HepG2 (cell line): ENCODE measurements at regions not wholly inside any gene's neighbourhood (a gene's known extent, or its start where the extent isn't known, plus 50 kb on each side); places are given as distances from the start of the nearest gene placed in this dataset.

ENCODE experiments used
- ATAC-seq: fragments of 200-7000 bp; cut with Tn5 transposase; 3 replicates; pipeline ENCODE4 v1.9.1; 2020; ENCODE audit warnings: mild to moderate bottlenecking, moderate library complexity
- BruUV-seq: library from RNA; stranded (reverse); fragments of 400-500 nt; replicated peaks from 2 replicates; lab custom pipeline; 2021; lab: Mats Ljungman, UMichigan
- CTCF ChIA-PET: fragments of 300-600 bp; formaldehyde crosslinking; extraction: SDS; loops from one replicate; lab custom pipeline; 2021; ENCODE audit warnings: low total read pairs, inconsistent platforms, low intra/inter-chr PET ratio; lab: Yijun Ruan, JAX
- POLR2A ChIA-PET: fragments of 350-600 bp; sonication (Branson Sonifier 250); formaldehyde crosslinking; loops from one replicate; lab custom pipeline; 2020; ENCODE audit warnings: antibody characterized with exemption, inconsistent platforms; lab: Yijun Ruan, JAX
- DNase-seq: peaks from one replicate; pipeline ENCODE4 v3.0.0-alpha.2; 2015; ENCODE audit warnings: low spot score
- FAIRE-seq: peaks from 3 replicates; lab custom pipeline; 2011; peaks lifted over from hg19 to GRCh38; lab: Jason Lieb, UNC
- H2AFZ ChIP-seq: one replicate; pipeline ENCODE4 v1.6.1; 2011; ENCODE audit warnings: low read length, inconsistent platforms
- H3K27ac ChIP-seq: fragments of 300-600 bp; 3 replicates; pipeline ENCODE4 v1.8.0; 2011; ENCODE audit warnings: mixed run types, mild to moderate bottlenecking, mixed read lengths, low read length, inconsistent platforms; ENCODE audit not compliant: insufficient read depth; ENCODE audit errors: extremely low read length
- H3K27me3 ChIP-seq, 2 experiments: fragments of 200-600 bp in 1 of 2; 2 replicates in 1 of 2; 3 replicates in 1 of 2; pipeline versions ENCODE4 v1.6.0 to v1.8.0; 2011; ENCODE audit warnings: low read length in 2 of 2, mild to moderate bottlenecking in 2 of 2, moderate library complexity in 2 of 2, inconsistent platforms in 1 of 2; ENCODE audit not compliant: insufficient read depth in 2 of 2, control insufficient read depth in 1 of 2
- H3K36me3 ChIP-seq, 2 experiments: fragments of 200-600 bp in 1 of 2; replicated peaks in 1 of 2; 2 replicates in 1 of 2; 3 replicates in 1 of 2; pipeline versions ENCODE4 v1.5.1 to v1.8.0; 2011; ENCODE audit warnings: low read length in 2 of 2, inconsistent platforms in 1 of 2; ENCODE audit not compliant: insufficient read depth in 2 of 2, control insufficient read depth in 1 of 2
- H3K4me1 ChIP-seq: 2 replicates; pipeline ENCODE4 v1.5.1; 2012; ENCODE audit warnings: low read length, inconsistent platforms; ENCODE audit not compliant: insufficient read depth
- H3K4me2 ChIP-seq: 2 replicates; pipeline ENCODE4 v1.6.0; 2011; ENCODE audit warnings: low read depth, low read length, inconsistent platforms
- H3K4me3 ChIP-seq, 3 experiments: fragments of 200-600 bp in 1 of 3; sonication (generic), shearing (Covaris generic) in 1 of 3; replicated peaks in 1 of 3; 2 replicates each; pipeline ENCODE4 v1.5.1; 2011 to 2016; ENCODE audit warnings: low read length in 3 of 3, inconsistent platforms in 2 of 3, low read depth in 2 of 3, mild to moderate bottlenecking in 2 of 3, control low read depth in 1 of 3, mixed read lengths in 1 of 3; ENCODE audit not compliant: insufficient read depth in 1 of 3
- H3K79me2 ChIP-seq: one replicate; pipeline ENCODE4 v1.6.1; 2011; ENCODE audit warnings: low read length, inconsistent platforms; ENCODE audit not compliant: insufficient read depth
- H3K9ac ChIP-seq: 2 replicates; pipeline ENCODE4 v1.6.0; 2011; ENCODE audit warnings: mild to moderate bottlenecking, low read depth, low read length, inconsistent platforms; ENCODE audit not compliant: insufficient read depth
- H3K9me3 ChIP-seq: 2 replicates; pipeline ENCODE4 v1.5.1; 2012; ENCODE audit warnings: mild to moderate bottlenecking, low read length
- H4K20me1 ChIP-seq: 2 replicates; pipeline ENCODE4 v1.6.0; 2011; ENCODE audit warnings: inconsistent platforms, mild to moderate bottlenecking, low read length, moderate library complexity; ENCODE audit not compliant: insufficient read depth
- E2F1 ChIP-seq: sonication (generic); formaldehyde crosslinking; IDR thresholded peaks from 2 replicates; pipeline ENCODE4 v1.5.0; 2020; ENCODE audit warnings: missing genetic modification reagents
- FOXK1 ChIP-seq: sonication (generic); formaldehyde crosslinking; IDR thresholded peaks from 2 replicates; pipeline ENCODE4 v1.4.0; 2020; ENCODE audit warnings: low read depth, missing genetic modification reagents, borderline replicate concordance
- GPN1 ChIP-seq: sonication (generic); formaldehyde crosslinking; IDR thresholded peaks from 2 replicates; pipeline ENCODE4 v1.5.1; 2020; ENCODE audit warnings: missing genetic modification reagents, borderline replicate concordance
- MXI1 ChIP-seq: IDR thresholded peaks from 3 replicates; pipeline ENCODE4 v1.6.1; 2012; ENCODE audit warnings: low read depth, low read length, inconsistent platforms, borderline replicate concordance
- NFATC3 ChIP-seq: sonication (generic); formaldehyde crosslinking; IDR thresholded peaks from 2 replicates; pipeline ENCODE4 v1.5.1; 2020; ENCODE audit warnings: mild to moderate bottlenecking, missing genetic modification reagents
- NFYB ChIP-seq: sonication (generic); formaldehyde crosslinking; IDR thresholded peaks from 2 replicates; pipeline ENCODE4 v1.4.0; 2020; ENCODE audit warnings: missing genetic modification reagents
- NFYC ChIP-seq: IDR thresholded peaks from 2 replicates; pipeline ENCODE4 v1.6.1; 2016; ENCODE audit warnings: missing genetic modification reagents, missing compliant biosample characterization
- RAD21 ChIP-seq: fragments of 450-650 bp; formaldehyde crosslinking; IDR thresholded peaks from 2 replicates; pipeline ENCODE4 v1.5.0; 2020; ENCODE audit warnings: mild to moderate bottlenecking
- REPIN1 ChIP-seq: sonication (generic); formaldehyde crosslinking; IDR thresholded peaks from 2 replicates; pipeline ENCODE4 v1.8.0; 2022; ENCODE audit warnings: missing genetic modification reagents, low read depth, mild to moderate bottlenecking, borderline replicate concordance
- TERF1 ChIP-seq: sonication (generic); formaldehyde crosslinking; IDR thresholded peaks from 2 replicates; pipeline ENCODE4 v1.8.0; 2022; ENCODE audit warnings: mild to moderate bottlenecking, missing genetic modification reagents, moderate library complexity
- ZBTB33 ChIP-seq: sonication (generic); formaldehyde crosslinking; IDR thresholded peaks from 2 replicates; pipeline ENCODE4 v1.4.0; 2020; ENCODE audit warnings: missing genetic modification reagents
- ZNF160 ChIP-seq: sonication (generic); formaldehyde crosslinking; IDR thresholded peaks from 2 replicates; pipeline ENCODE4 v1.8.0; 2022; ENCODE audit warnings: mild to moderate bottlenecking, inconsistent platforms, missing genetic modification reagents
- ZNF260 ChIP-seq: sonication (generic); formaldehyde crosslinking; IDR thresholded peaks from 2 replicates; pipeline ENCODE4 v1.4.0; 2020; ENCODE audit warnings: missing genetic modification reagents, low read depth, mild to moderate bottlenecking, borderline replicate concordance
- ZNF781 ChIP-seq: sonication (generic); formaldehyde crosslinking; IDR thresholded peaks from 2 replicates; pipeline ENCODE4 v1.5.1; 2020; ENCODE audit warnings: borderline replicate concordance, mild to moderate bottlenecking, missing genetic modification reagents; ENCODE audit errors: not compliant biosample characterization
- ZNF841 ChIP-seq: sonication (generic); formaldehyde crosslinking; IDR thresholded peaks from 2 replicates; pipeline ENCODE4 v1.8.1; 2023; ENCODE audit warnings: missing genetic modification reagents, borderline replicate concordance
- ZSCAN25 ChIP-seq: sonication (generic); formaldehyde crosslinking; IDR thresholded peaks from 2 replicates; pipeline ENCODE4 v1.8.0; 2022; ENCODE audit warnings: mild to moderate bottlenecking, missing genetic modification reagents
- WGBS: methylation state at CpG from one replicate; pipeline ENCODE4 v1.1.6; 2017; ENCODE audit warnings: low lambda C conversion rate; 5-methylcytosine and 5-hydroxymethylcytosine counted together
- in situ Hi-C: cut with HindIII; loops from 2 replicates; pipeline ENCODE4 v1.10.0; 2017; ENCODE audit warnings: low pct_unique_long_range_greater_than_20kb; ENCODE audit not compliant: extremely low pct_ligation_motif_present
- intact Hi-C: fragments of 100-400 bp; cut with micrococcal nuclease; formaldehyde crosslinking; loops from one replicate; pipeline ENCODE4 v1.10.0; 2022; ENCODE audit not compliant: unreplicated experiment
- TF ChIP-seq, protein P1 (sequence below): sonication (generic); formaldehyde crosslinking; IDR thresholded peaks from 2 replicates; pipeline ENCODE4 v1.5.0; 2020; ENCODE audit warnings: missing genetic modification reagents
- TF ChIP-seq, protein P2 (sequence below): sonication (generic); formaldehyde crosslinking; IDR thresholded peaks from 2 replicates; pipeline ENCODE4 v1.8.0; 2022; ENCODE audit warnings: mild to moderate bottlenecking, missing genetic modification reagents

- TF ChIP-seq NFATC3 (CRISPR knock-in tag) (no peak), REPIN1 (CRISPR knock-in tag) (no peak), ZSCAN25 (no peak)
- TF ChIP-seq, protein P1, sequence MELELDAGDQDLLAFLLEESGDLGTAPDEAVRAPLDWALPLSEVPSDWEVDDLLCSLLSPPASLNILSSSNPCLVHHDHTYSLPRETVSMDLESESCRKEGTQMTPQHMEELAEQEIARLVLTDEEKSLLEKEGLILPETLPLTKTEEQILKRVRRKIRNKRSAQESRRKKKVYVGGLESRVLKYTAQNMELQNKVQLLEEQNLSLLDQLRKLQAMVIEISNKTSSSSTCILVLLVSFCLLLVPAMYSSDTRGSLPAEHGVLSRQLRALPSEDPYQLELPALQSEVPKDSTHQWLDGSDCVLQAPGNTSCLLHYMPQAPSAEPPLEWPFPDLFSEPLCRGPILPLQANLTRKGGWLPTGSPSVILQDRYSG = no peak
- TF ChIP-seq, protein P2, sequence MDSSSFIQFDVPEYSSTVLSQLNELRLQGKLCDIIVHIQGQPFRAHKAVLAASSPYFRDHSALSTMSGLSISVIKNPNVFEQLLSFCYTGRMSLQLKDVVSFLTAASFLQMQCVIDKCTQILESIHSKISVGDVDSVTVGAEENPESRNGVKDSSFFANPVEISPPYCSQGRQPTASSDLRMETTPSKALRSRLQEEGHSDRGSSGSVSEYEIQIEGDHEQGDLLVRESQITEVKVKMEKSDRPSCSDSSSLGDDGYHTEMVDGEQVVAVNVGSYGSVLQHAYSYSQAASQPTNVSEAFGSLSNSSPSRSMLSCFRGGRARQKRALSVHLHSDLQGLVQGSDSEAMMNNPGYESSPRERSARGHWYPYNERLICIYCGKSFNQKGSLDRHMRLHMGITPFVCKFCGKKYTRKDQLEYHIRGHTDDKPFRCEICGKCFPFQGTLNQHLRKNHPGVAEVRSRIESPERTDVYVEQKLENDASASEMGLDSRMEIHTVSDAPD (CRISPR knock-in tag) = no peak
These were observed 986.1 kb downstream of the ADGRL2 start (continued) for GRCh38 chr1:82786883-82787282.

DNA sequence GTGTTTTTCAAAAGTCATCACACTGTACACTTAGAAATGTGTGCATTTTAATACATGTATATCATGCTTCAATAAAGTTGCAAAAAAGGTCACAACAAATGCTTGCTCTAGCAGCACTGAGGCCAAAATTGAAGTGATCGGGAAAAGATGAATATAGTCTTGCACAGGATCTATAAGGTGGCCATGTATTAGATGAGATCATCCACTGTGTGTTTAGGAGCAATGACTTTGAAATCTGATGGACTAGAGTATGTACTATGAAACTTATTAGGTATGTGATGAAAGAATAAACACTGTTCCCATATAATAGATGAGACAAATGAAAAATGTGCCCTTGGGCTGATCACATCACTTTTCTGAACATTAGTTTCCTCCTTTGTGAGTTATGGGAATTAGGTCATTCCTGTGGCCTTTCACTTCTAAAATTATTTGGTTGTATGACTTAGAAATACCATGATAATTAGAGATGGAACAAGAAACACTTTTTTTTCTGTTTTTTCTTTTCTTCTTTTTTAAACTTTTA is 984.6 kb downstream of the ADGRL2 start:
- Histone ChIP-seq H3K9ac (no peak overlapping the region), H3K4me3 (no peak overlapping the region), H3K79me2 (no peaks in the 10 kb centered on the region), H3K4me1 (no peaks in the 10 kb centered on the region), H3K36me3 (no peaks in the 10 kb centered on the region), H4K20me1 (no peaks in the 10 kb centered on the region)
- no peak for FAIRE-seq
- intact Hi-C loops = no loop called here
- POLR2A ChIA-PET = no interaction called here
- TF ChIP-seq ZNF841 (CRISPR knock-in tag) (no peak), MXI1 (no peak), ZBTB33 (CRISPR knock-in tag) (no peak), RAD21 (no peak), ZNF781 (CRISPR knock-in tag) (no peak), ZNF260 (CRISPR knock-in tag) (no peak), ZNF160 (CRISPR knock-in tag) (no peak), TERF1 (CRISPR knock-in tag) (no peak), NFYC (no peak), FOXK1 (CRISPR knock-in tag) (no peak), E2F1 (no peak), GPN1 (CRISPR knock-in tag) (no peak), NFYB (no peak)
- TF ChIP-seq, all 625 proteins: peak for 0
- Histone ChIP-seq H3K4me2 (no peak overlapping the region), H3K27me3 (no peaks in the 10 kb centered on the region), H2AFZ (no peak overlapping the region), H3K27ac (no peak overlapping the region), H3K9me3 (peaks cover 68% of the 10 kb centered on the region)
- no TSS peak for BruUV-seq
- CTCF ChIA-PET = no interaction called here
- ATAC-seq (no peak), DNase-seq (no peak)
- in situ Hi-C loops = no loop called here
- 30% methylated on average over 1 of the region's 1 CpG for WGBS
